GM12878 (cell line): ENCODE measurements at regions not wholly inside any gene's neighbourhood (a gene's known extent, or its start where the extent isn't known, plus 50 kb on each side); places are given as distances from the start of the nearest gene placed in this dataset.

Experiments used
- ATAC-seq: fragments of 200-7000 bp; cut with Tn5 transposase; 3 replicates; pipeline ENCODE4 v1.9.1; 2020; ENCODE audit warnings: mild to moderate bottlenecking, moderate library complexity
- BruUV-seq: library from RNA; stranded (reverse); fragments of 400-500 nt; replicated peaks from 2 replicates; lab custom pipeline; 2021; lab: Mats Ljungman, UMichigan
- CTCF ChIA-PET: fragments of 300-600 bp; sonication (Branson Sonifier 250); formaldehyde crosslinking; extraction: SDS; loops from one replicate; lab custom pipeline; 2021; ENCODE audit warnings: inconsistent platforms; lab: Yijun Ruan, JAX
- POLR2A ChIA-PET: fragments of 350-600 bp; formaldehyde crosslinking; extraction: SDS; loops from one replicate; lab custom pipeline; 2021; ENCODE audit warnings: inconsistent platforms; lab: Charles Lee
- RAD21 ChIA-PET: fragments of 300-600 bp; sonication (Branson Sonifier 250); formaldehyde crosslinking; loops from one replicate; lab custom pipeline; 2023; ENCODE audit warnings: antibody characterized with exemption; ENCODE audit not compliant: unreplicated experiment; lab: Charles Lee
- SMC1A ChIA-PET: fragments of 300-600 bp; sonication (Branson Sonifier 250); formaldehyde crosslinking; loops from one replicate; lab custom pipeline; 2023; ENCODE audit not compliant: unreplicated experiment, uncharacterized antibody; lab: Charles Lee
- DNase-seq: peaks from one replicate; pipeline ENCODE4 v3.0.0-alpha.2; 2011; ENCODE audit warnings: low read depth, low spot score
- FAIRE-seq: peaks from 3 replicates; lab custom pipeline; 2011; peaks lifted over from hg19 to GRCh38; lab: Jason Lieb, UNC
- H2AFZ ChIP-seq: 2 replicates; pipeline ENCODE4 v1.6.0; 2011; ENCODE audit warnings: low read depth, low read length, control low read depth; ENCODE audit not compliant: control insufficient read depth
- H3K27ac ChIP-seq: 2 replicates; pipeline ENCODE4 v1.5.1; 2011; ENCODE audit warnings: control low read depth; ENCODE audit not compliant: control insufficient read depth, insufficient read depth
- H3K27me3 ChIP-seq, 2 experiments: replicated peaks in 1 of 2; 2 replicates each; pipeline versions ENCODE4 v1.6.0 to v1.6.1; 2011; ENCODE audit warnings: low read length in 1 of 2; ENCODE audit not compliant: control insufficient read depth in 2 of 2, insufficient read depth in 2 of 2
- H3K36me3 ChIP-seq, 2 experiments: 2 replicates each; pipeline ENCODE4 v1.5.1; 2011; ENCODE audit warnings: low read length in 1 of 2; ENCODE audit not compliant: control insufficient read depth in 2 of 2, insufficient read depth in 2 of 2
- H3K4me1 ChIP-seq: 2 replicates; pipeline ENCODE4 v1.6.1; 2011; ENCODE audit warnings: mild to moderate bottlenecking, low read length, moderate library complexity, mixed read lengths; ENCODE audit not compliant: control insufficient read depth, insufficient read depth
- H3K4me2 ChIP-seq: 2 replicates; pipeline ENCODE4 v1.6.0; 2011; ENCODE audit warnings: control low read depth; ENCODE audit not compliant: control insufficient read depth, insufficient read depth
- H3K4me3 ChIP-seq: fragments of 200-600 bp; sonication (generic); 2 replicates; pipeline ENCODE4 v1.5.1; 2016
- H3K79me2 ChIP-seq: 2 replicates; pipeline ENCODE4 v1.6.0; 2011; ENCODE audit warnings: low read length; ENCODE audit not compliant: control insufficient read depth, insufficient read depth
- H3K9ac ChIP-seq: 2 replicates; pipeline ENCODE4 v1.8.0; 2011; ENCODE audit warnings: low read length, control low read depth, mixed read lengths; ENCODE audit not compliant: control insufficient read depth, insufficient read depth
- H3K9me3 ChIP-seq: replicated peaks from 3 replicates; pipeline ENCODE4 v1.5.1; 2011; ENCODE audit warnings: mild to moderate bottlenecking, low read length; ENCODE audit not compliant: control insufficient read depth, insufficient read depth
- H4K20me1 ChIP-seq: 2 replicates; pipeline ENCODE4 v1.6.0; 2011; ENCODE audit not compliant: control insufficient read depth, insufficient read depth
- RELB ChIP-seq: fragments of 450-650 bp; IDR thresholded peaks from 2 replicates; pipeline ENCODE4 v1.6.1; 2017; ENCODE audit warnings: low read depth, mild to moderate bottlenecking, moderate library complexity
- ZNF384 ChIP-seq: IDR thresholded peaks from 2 replicates; pipeline ENCODE4 v1.6.1; 2012; ENCODE audit warnings: low read depth, mild to moderate bottlenecking, low read length, improper control_type of control experiment, borderline replicate concordance
- WGBS: methylation state at CpG from one replicate; pipeline ENCODE4 v1.1.6; 2016; ENCODE audit warnings: low lambda C conversion rate; ENCODE audit not compliant: insufficient replicate concordance, insufficient coverage; ENCODE audit errors: missing lambda C conversion rate; 5-methylcytosine and 5-hydroxymethylcytosine counted together
- in situ Hi-C: fragments of 300-500 bp; cut with MboI; formaldehyde crosslinking; loops from 9 replicates; pipeline ENCODE4 v1.14.3; 2018; ENCODE audit warnings: mixed read lengths
- intact Hi-C: fragments of 100-400 bp; cut with micrococcal nuclease; formaldehyde crosslinking; loops from one replicate; pipeline ENCODE4 v1.14.2; 2022; ENCODE audit not compliant: unreplicated experiment
- TF ChIP-seq, protein P1 (sequence below): IDR thresholded peaks from 2 replicates; pipeline ENCODE4 v1.6.1; 2012; ENCODE audit warnings: low read depth, low read length, improper control_type of control experiment

DNA sequence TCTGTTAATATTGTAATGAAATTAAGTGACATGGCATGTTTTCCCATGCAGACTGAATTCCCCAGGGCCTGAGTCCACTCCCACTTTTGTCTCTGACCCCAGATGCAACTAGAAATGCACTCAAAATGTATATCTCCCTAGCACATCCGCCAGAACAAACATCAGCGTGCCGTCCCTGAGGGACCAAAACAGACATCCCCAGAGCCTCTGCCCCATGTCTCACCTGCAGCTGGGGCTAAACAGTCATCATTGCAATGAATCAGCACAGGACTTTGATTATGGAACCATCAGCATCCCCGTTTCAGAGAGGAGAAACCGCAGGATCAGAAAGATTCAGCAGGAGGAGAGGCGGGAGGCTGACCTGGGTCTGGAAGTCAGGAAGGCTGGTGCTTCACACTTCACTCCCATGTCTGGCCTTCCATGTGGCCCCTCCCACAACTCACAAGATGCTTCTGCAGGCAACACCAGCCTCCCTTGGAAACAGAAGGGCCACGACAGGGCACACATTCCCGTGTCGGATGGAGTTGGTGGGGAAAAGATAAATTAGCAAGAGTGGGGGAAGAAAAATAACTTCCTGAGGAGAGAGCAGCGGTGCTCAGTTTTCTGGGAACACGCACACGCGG lies 130.6 kb upstream of the VSTM2B start (continued):
- TF ChIP-seq RELB (no peak), ZNF384 (no peak)

GRCh38 chr19:29395734-29396414 lies 129.9 kb upstream of the VSTM2B start:
- WGBS = 43% methylated on average over 4 of the region's 4 CpGs
- in situ Hi-C loops = no loop called here
- TF ChIP-seq, protein P1, sequence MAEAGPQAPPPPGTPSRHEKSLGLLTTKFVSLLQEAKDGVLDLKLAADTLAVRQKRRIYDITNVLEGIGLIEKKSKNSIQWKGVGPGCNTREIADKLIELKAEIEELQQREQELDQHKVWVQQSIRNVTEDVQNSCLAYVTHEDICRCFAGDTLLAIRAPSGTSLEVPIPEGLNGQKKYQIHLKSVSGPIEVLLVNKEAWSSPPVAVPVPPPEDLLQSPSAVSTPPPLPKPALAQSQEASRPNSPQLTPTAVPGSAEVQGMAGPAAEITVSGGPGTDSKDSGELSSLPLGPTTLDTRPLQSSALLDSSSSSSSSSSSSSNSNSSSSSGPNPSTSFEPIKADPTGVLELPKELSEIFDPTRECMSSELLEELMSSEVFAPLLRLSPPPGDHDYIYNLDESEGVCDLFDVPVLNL = no peak
- TF ChIP-seq, all 136 proteins: peak for 0
- Histone ChIP-seq H3K9me3 (no peaks in the 10 kb centered on the region; the same call in 2 of the 3 replicates), H3K36me3 (no peaks in the 10 kb centered on the region), H3K4me1 (no peaks in the 10 kb centered on the region), H3K9ac (no peak overlapping the region), H2AFZ (no peak overlapping the region), H3K27me3 (no peaks in the 10 kb centered on the region), H4K20me1 (no peaks in the 10 kb centered on the region), H3K4me2 (no peak overlapping the region), H3K27ac (no peak overlapping the region), H3K4me3 (no peak overlapping the region), H3K79me2 (no peaks in the 10 kb centered on the region)
- RAD21 ChIA-PET = no interaction called here
- SMC1A ChIA-PET = no interaction called here
- CTCF ChIA-PET = no interaction called here
- no peak for FAIRE-seq
- BruUV-seq = no TSS peak
- intact Hi-C loops = no loop called here
- DNase-seq = no peak
- POLR2A ChIA-PET = no interaction called here
- ATAC-seq = no peak
